ENCODE measurements at regions not wholly inside any gene's neighbourhood (a gene's known extent, or its start where the extent isn't known, plus 50 kb on each side); places are given as distances from the start of the nearest gene placed in this dataset.
A peak's percentile ranks its signal among the peaks of the same experiment; 100 is the strongest.

DNA sequence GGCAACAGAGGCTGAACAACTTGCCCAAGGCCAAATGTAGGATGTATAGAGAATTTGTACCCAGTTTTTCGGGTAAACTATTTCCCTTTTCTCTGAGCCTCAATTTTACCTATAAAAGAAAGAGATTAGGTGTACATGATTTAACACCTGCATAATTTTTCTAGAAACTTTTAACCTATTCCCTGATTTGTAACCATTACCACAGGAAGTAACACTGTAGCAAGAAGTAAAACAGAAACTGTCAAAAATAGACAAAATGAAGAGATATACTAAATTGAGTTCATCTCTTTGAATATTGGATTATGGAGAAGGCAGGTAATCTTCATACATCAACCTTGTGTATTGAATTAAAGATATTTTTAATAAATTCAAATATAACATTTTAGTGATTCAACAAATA is 136.2 kb downstream of the ZC3H11B start:
- no peak for DNase-seq (ENCODE audit: low spot score)

DNA sequence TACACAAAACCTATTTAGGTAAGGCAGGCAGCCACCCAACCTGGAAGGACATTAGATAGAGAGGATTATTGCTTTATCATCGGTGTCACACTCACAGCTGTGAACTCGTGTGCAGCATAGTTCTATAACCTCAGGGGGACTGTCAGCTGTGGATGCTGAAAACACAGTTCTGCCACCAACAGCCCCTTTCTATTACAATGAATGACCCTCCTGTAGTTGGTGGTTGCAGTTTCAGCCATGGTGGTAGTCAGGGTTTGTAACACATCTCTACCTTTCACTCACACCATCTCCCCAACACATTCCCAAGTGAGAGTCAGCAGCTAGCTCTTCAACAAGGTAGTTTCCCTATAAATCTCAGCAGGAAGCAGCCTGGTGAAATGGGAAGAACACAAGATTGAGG is 136.8 kb downstream of the ZC3H11B start:
- DNase-seq (ENCODE audit: low spot score): no peak

DNA sequence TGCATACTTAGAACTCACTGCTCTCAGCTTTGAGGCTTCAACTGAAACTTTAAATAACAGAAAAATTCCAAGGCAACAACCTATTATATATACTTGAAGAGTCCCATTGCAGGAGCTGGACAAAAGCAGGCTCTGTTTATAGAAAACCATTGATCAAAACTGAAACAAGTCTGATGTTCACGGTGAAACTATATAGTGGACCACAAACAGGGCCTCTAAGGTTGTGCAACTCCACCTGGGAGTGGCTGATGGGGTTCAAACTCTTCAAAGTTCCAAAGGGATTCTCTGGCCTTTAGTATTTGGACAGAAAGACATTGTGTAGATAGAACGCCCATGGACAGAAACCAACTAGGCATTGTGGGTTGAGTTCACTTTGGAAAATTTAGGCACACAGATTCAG is 140.3 kb downstream of the ZC3H11B start:
- DNase-seq (ENCODE audit: low spot score): no peak

DNA sequence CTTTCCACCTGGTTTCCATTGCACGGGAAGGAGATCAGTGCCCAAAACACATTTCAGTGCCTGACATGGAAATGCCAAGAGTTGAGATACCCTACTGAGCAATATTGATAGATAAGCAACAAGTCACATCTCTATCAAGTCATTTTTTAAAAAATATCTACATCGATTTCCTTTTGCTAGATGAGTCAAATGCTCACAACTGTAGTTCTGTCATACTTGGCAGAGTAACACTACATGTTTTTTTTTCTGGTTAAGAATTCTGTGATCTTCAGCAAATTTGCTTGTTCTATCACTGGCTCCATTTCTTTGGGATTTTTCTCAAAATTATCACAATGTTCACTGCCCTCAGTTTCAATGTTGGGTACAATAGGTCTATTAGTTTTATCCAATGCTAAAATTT is 145.4 kb downstream of the ZC3H11B start:
- DNase-seq (ENCODE audit: low spot score): peak; percentile 20

DNA sequence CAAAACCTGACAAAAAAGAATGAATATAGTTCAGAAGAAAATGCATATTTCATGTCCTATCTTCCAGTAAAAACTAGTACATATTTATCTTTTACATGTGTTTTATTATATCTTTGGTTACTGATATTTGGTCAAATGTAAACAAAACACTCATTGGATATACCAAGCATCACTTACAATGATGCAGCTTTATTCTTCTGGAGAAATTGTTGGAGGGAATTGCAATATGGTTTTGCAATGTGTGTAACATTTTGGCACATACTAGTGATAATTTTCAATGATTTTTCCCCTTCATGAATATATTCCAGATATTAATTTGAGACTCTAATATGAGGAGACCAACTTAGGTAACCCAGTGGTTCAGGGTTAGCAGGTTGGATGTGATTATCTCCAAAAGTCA is 146.1 kb downstream of the ZC3H11B start:
- no peak for DNase-seq (ENCODE audit: low spot score)

DNA sequence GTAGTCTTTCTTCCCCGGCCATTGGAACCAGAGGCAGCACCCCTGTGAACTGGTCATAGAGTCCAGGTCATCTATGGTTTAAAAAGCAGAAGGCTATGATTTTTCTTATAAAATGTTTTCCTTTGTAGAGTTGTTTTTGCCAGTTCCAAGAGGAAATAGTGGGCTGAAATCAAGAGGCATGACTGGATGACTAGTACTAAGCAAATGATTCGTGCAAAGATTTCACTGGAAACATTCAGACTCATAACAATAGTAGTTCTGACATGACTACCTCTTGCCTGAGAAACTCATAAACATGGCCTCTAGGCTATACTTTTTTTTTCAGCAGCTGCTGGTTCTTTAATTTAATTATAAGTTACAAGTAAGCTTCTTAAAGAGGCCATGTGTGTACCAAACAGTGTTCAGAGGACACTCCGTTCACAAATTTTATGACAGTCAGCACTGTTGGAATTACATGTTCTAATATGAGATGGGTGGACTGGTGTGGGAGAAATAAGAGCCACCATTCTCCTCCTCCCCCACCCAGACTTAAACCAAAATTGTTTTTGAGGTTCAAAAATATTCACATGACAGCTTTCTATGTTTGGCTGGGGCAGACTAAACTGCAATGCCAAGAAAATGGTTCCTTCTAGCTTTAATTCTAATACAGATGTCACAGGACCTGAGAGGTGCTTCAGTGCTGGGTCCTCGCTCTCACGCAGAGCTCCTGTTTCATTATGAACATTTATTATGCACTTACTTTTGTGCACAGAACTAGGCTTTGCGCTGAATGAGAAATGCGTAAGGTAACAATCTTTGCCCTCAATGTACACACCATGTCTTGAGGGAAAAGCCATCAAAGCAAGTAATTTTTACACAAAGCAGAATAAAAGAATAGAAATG is 147.5 kb downstream of the ZC3H11B start:
- no peak for DNase-seq (ENCODE audit: low spot score)

DNA sequence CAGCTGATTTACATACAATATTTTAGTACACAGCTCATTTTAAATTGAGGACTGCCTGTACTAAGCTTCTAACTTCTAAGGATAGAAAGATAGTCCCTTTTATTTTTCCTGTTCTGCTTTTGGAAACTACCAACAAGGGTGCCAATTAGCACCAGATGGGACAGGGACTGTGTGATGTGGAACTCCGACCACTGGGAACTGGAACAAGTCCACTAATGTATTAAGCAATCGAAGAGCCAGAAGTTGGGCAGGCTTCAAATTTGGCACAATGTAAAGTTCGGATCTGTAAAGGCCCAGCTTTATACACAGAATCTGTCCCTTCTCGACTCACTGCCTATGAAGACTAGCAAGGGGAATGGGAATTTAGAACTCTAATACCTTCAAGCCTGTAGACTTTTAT is 149.3 kb downstream of the ZC3H11B start:
- DNase-seq (ENCODE audit: low spot score): no peak

DNA sequence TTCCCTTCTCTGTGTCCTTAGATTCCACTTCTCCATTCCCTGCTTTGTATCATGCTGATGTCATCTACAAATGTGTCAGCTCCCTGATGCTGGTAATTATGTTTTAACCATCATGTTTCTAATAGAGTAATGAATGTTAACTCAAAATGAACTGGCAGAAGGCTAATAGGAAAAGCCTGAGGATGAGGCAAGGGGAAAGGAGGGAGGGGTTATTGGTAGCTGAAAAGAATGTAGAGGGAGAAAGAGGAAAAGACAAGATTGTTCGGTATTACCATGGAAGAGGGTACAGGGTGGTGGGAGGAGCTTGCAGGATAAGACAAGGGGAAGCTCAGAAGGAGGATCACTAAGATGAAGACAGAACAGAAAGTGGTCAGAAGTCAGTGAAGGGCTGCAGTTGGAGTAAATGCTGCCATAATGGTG is 150.9 kb downstream of the ZC3H11B start:
- no peak for DNase-seq (ENCODE audit: low spot score)

DNA sequence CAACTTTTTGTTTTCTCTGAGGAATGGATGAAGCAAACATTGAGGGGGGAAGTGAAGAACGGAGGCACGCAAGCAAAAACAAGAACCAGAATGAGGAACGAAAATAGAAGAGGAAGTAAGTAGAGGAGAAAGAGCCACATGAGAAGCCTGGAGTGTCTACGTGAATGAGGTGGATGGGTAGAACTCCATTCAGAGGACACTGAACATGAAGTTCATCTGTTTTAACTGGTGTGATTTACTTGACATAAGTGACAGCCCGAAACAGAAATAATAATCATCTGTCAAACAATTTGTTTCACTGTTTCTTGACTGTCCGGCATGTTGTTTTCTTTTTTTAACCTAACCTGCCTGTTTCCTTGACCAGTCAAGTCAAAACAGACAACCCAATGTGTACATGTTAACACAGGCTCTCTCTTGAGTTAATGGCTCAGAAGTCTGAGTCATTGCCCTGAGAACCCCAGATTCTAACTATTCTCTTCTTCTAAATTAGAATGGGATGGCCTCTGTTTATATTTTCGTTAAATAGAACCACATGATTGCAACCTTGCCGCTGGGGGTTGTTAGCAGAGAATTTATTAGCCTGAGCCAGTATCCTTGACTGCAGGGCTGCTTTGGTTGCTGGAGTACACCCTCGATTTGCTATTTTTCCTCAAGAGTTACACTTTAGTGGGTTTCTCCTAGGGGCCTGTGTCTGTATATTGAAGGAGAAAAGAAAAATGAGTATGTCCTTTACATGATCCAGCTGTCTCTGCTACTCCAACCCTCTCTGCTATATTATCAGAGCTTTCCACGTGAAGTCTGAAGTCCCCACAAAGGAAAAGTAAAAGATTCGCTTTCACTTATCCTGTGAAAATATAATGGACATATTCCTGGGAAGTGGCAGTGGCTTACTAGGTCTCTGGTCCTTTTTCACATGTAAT is 151.7 kb downstream of the ZC3H11B start:
- peak; percentile 18 for DNase-seq (ENCODE audit: low spot score)

DNA sequence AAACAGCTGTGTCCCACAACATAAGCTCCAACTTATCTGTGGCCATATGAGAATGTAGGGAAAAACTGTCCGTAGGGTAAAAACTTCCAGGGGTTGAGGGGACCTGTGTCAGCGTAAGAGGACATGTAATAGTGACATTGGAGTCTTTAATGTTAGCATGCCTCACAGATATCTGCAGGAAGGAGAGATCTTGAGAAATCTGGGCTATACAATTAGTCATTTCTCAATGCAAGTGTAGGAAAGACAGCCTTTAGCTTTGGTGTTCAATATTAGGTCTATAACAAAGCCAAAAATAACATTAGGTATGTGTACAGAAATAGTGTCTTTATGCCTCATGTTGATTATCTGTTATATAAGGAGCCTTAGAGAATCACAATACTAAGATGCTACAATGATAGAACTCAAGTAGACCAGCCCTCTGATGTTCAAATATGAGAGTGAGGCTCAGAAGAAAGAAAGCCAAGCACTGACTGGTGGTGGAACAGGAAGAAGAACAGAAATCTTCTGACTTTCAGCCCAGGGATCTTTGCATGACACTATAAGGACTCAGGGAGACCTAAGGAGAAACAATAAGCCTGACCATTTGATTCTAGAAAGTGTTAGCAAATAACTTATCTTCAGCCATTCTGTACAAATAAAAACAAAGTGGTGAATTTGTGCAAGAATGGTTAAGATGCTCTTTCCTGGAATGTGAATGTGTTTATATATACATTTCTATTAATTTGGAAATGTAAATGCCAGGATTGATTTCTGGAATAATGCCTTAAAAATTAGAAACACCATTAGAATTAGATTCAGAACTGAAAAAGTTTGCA is 152.6 kb downstream of the ZC3H11B start:
- no peak for DNase-seq (ENCODE audit: low spot score)

DNA sequence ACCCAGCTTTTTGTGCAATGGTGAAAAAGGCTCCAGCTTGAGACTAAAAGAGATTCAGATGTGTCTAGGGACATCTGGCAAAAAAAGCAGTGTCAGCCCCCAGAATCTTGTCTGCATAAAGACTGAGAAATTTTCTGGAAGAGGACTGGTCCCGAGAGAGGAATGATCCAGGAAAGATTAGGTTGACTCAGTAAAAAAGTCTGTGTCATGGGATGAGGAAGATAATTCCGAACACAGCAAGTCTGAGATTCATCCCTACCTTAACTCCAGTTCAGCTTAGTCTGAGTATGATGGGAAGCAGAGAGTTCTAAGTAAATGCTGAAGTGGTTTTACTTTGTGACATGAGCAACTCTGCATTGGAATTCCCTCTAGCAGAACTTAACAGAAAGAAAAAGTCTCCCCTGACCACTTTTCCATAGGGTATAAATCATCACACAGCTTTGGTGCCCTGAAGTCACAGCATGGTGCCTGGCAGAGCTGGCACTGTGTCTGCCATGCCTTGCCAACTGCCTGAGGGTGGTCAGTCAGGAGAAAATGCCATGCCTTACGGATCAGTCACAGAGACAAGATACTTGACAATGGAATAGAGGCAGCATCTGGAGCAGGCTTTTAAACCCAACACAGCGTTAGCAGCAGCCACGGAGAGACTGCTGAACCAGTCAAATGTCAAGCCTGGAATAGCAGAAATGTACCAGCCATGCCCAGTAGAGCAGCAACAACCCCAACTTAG is 153.4 kb downstream of the ZC3H11B start:
- peak; percentile 89 for DNase-seq (ENCODE audit: low spot score)

DNA sequence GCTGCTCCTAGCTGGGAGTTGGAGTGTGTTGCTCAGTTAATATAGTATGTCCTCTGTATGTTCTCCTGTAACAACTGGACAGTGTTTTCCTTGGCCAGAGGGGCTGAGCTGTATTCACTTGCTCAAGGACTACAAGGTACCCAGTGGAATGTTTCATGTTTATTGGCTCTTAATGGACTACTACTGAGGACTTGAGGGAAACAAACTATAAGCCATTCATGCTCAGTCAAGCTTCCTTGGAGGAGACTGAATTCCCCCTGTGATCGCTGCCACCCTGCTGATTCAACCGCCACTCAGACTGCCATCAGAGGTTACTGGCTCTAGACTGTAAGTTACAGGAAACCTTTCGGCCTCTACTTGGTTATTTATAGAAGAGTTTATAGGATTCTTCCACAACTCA is 166.6 kb downstream of the ZC3H11B start:
- no peak for DNase-seq (ENCODE audit: low spot score)

DNA sequence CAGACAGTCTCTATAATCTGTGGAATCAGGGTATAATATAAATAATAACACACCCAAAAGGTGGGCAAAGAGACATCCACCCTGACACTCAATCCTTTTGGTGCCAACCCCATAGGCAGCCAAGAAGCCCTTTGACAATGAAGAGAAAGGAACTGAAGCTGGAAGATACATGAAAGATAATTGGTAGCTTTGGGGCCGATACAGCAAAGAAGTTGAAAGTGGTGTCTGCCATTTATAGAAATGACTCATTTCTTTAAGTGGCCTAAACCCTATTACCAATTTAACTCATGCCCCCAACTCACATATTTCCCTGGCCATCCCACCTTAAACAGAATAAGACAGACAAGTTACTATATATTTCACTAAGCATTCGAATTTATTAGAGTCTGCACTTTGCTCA is 167.0 kb downstream of the ZC3H11B start:
- no peak for DNase-seq (ENCODE audit: low spot score)

DNA sequence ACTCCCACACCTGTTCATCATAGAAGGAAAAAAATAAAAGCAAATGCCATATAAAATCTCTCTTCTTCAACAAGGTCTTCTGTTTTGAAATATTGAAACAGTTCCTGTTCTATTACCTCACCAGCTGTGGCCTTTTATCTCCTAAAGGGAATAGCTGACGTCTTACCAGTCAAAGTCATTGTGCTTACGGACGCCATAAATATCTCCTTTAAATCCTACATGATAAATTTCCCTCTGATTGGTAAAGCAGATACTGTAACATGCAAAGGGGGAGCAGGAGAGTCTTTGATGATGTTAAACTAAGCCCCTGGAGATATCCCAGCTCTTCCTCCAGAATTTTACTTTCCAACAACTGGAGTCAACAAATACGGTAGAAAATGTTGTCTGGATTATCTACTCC is 168.4 kb downstream of the ZC3H11B start:
- peak; percentile 86 for DNase-seq (ENCODE audit: low spot score)

DNA sequence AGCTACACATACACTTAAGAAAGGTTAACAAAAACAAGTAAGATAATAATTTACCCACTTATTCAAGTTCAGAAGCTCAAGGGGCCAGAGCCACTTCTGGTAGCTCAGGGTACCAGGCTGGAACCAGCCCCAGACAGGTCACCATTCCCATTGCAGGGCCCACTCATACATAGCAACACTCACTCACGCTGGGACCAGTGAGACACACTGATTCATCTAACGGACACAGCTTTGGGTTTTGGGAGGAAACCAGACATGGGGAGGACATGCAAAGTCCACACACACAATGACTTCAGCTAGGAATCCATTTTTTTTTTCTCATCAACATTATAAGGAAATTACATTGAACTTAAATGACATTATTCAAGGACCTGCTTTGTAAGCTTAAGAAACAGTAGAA is 169.1 kb downstream of the ZC3H11B start:
- no peak for DNase-seq (ENCODE audit: low spot score)

DNA sequence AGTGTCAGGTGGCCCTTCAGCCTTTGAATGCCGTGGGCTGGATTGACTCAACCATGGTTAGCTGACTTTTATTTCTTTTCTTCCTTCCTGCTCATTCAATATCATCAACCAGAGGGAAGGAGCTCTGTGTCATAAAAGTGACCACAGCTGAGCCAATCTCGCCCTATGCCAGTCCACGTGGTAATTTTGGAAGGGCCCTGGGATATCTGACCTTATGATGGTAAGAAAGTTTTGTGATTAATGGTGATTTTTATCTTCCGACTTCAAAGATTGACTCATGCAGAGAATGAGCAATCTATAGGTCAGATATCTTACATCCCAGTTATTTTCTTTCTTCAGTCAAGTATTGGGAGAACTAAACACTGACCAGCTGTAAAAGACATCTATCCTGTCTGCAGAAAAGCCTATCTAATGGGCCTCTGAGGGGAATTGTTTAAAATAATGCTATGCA is 170.3 kb downstream of the ZC3H11B start:
- peak; percentile 16 for DNase-seq (ENCODE audit: low spot score)

DNA sequence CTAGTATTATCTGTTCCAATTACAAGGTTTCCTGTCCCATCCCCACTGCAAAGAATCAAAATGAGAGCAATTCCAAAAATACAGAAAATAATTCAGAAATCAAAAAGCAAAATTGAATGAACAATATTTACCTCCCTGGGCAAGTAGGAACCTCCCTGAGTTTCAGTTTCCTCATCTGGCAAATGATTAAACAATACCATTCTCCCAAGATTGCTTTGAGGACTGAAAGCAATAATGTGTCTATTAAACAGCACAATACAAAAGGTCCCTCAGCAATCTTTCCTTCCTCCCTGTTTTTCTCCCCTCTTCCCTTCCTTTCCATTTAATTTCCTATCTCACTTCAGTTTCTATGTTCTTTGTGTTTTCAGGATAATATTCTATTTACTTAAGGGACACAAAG is 171.0 kb downstream of the ZC3H11B start:
- no peak for DNase-seq (ENCODE audit: low spot score)

DNA sequence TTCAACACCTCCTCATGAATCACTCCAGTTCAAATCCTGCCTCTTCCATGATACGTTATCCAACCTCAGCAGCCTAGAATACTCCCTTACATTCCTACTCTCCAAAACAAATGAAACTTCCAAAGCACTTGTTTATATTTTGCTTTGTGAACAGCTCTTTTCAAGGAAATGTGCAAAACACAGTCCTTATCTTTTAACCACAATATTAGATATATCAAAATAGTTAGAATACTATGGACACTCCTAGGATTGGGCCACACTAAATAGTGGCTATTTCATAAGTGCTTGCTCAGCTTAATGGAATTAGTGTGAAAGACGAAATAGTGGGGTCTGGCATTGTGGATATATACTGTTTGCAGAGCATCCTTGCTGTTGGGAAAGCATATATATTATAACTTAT is 173.5 kb downstream of the ZC3H11B start:
- DNase-seq (ENCODE audit: low spot score): peak; percentile 34

DNA sequence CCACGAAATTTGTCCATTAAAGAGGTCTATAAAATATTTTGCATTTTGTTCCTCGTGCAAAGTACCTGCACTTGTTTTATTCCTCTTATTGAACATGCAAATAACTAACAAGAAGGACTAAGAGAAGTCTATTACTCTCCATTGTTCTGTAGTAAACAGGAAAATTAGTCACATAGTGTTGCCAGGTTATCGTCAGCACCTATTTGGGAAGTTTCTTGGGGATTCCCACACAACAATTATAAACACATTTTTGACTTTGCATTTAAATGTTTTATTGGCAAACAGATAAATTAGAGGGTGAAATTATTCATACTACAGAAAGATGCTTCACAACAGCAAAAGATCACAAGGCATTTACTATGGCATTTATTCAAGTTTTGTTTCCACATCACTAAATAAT is 174.5 kb downstream of the ZC3H11B start:
- DNase-seq (ENCODE audit: low spot score): no peak

DNA sequence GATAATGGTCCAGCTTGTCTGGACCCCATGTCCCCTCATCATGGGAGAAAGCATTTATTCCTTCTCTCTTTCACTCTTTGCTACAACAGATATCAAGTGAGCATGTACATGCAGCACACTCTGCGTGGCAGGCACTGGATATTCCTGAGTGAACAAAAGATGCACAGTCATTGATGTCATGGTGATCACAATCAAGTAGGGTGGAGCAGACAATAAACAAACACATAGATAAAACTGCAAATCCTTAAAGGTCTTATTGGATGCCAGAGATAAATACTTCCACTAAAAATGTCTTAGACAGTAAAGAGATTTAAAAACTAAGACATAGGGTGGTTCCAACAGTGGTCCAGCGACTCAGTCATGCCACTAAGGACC is 178.0 kb downstream of the ZC3H11B start:
- DNase-seq (ENCODE audit: low spot score): no peak

DNA sequence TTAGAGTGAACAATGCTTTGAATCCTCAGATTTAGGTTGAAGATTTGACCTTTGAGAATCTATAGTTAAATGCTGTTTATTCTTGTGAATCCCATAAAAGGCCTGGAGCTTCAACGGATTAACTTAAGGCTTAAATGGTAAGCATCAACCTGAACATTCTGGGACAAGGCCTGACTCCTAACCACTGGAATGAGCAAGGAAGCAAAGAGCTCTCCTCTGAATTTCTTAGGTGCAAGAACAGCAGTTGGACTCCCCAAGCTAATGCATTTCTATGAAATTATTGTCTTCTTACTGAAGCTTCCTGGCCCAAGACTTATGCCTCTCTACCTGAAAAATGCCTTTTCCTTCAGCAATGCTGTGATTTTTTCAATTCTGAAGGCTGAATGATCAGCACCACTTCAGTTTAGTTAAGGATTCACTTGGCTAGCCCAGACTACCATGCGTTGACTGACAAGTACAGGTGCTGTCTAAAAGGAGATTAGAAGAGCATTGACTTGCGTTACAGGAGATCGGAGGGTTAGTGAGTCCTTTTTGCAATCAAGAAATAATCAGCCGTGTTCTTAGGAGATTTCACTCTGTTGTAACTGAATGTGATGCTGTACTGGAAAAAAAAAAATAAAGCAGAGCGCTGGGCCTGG is 178.5 kb downstream of the ZC3H11B start:
- DNase-seq (ENCODE audit: low spot score): no peak
